GM18505 (cell line): ENCODE measurements at regions not wholly inside any gene's neighbourhood (a gene's known extent, or its start where the extent isn't known, plus 50 kb on each side); places are given as distances from the start of the nearest gene placed in this dataset.

Experiments
- ATAC-seq: cut with Tn5 transposase; IDR thresholded peaks from one replicate; pipeline ENCODE4 v1.9.1; 2021; ENCODE audit not compliant: unreplicated experiment
- POLR2A ChIP-seq: IDR thresholded peaks from 4 replicates; pipeline ENCODE4 v1.6.1; 2011; ENCODE audit warnings: borderline replicate concordance; ENCODE audit not compliant: insufficient read depth, insufficient read length; ENCODE audit errors: extremely low read depth

DNA sequence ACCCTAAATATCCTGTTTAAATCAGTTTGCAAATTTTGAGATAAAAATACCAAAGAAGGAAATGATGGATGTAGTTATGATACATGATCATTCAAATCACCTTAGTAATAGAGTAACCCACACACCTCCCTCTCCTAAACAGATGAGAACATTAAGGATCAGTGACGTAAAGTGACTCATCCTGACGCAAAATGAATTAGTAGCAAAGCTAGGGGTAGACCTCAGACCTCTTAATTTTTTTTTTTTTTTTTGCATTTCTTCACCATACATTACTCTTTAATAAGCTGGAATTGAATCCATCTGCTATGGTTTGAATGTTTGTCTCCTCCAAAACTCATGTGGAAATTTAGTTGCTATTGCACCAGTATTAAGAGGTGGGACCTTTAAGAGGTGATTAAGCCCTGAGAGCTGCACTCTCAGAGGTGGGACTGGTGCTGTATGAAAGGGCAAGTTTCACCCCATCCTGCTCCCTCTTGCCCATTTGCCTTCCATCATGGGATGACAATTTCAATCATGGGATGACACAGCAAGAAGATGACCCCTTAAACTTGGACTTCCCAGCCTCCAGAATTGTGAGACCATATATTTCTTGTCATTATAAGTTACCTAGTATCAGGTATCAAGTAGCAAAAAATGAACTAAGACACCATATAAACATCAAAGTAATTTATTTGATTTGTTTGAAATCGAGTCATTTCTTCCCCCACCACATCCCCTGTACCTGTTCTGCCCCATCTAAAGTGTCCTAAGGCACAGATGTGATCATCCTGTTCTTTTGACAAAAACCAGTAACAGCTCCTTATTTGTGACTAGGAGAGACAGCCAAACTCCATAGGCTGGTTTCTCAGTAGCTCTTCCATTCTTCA lies 114.6 kb upstream of the DUSP10 start:
- no peak for ATAC-seq
- TF ChIP-seq POLR2A = no peak

DNA sequence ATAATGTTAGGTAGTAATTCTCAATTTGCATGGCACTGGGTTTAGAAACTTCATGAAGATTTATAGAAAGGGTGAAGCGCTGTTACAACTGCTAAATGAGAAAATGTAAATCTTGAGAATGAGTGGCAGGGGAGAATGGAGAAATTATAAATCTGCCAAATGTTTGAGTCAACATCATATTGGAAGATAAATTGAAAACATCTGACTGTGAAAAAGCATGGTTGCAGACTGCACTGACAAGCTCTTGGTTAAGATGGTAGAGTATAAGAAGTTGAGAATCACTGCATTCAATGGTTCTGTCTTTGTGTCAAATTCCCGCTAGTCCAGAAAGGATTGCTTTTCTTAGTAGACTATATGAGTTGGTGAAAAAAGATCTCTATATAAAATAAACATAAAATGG lies 113.3 kb upstream of the DUSP10 start:
- TF ChIP-seq POLR2A = no peak

DNA sequence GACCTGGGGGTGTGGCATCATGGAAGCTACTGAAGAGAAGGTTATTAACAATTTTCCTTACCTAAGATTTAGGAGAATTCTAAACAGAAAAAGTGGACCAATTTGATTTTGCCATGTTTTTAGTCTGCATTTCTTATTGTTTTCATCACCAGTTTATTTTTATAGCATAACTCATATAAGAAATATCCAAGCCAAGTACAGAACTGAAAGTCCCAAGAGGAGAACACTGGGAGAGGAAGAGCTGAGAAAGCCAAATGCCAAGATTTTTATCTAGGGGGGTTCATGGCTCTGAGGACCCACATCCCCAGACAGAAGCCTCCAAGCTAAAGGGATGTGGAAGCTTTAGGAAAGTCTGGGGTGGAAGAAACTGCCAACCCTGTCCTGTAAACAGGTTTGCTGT lies 109.4 kb upstream of the DUSP10 start:
- TF ChIP-seq POLR2A = no peak
- no peak for ATAC-seq

More for the DNA sequence above, 113.3 kb upstream of the DUSP10 start:
- ATAC-seq = no peak

DNA sequence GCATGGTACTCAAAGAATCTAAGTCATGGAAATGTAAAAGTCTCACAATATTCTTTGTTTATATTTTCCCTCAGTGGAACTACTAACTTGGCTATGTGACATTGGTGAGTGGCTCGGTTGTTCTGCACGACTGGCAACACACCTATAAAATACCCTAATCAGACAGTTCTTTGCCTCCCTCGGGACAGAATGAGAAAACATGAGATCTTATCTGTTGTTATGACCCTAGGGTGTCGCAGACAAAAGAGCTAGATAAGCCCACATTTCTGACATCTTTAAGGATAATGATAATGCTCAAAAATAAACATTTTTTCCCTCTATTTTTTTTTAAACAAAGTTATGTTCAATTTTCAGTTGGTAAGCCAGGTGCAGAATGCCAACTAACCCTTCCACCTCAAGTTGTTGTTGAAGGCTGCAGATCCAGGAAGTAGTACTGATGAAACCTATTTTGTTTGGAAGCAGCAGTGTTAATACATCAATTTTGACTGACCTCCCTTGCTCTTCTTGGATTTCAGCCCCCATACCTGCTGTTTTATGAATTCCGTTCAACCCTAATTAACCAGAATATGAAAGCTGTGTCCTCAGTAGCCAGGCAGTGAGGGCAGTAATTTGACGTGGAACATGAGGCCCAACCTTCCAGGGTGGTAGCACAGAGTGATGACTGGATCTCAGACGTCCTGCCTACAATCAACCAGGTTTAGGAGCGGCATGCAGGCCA lies 108.7 kb upstream of the DUSP10 start:
- ATAC-seq = no peak
- TF ChIP-seq POLR2A = no peak

DNA sequence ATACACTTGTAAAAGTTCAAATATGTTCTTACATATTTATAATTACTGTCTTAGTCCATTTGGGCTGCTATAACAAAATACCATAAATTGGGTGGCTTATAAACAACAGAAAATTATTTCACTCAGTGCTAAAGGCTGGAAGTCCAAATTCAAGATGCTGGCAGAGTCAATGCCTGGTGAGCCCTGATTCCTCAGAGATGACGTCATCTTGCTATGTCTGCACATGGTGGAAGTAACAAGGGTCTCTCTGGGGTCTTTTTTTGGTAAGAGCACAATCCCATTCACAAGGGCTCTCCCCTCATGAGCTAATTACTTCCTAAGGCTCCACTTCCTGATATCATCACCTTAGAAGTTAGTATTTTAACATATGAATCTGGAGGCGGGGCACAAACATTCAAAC lies 108.0 kb upstream of the DUSP10 start:
- no peak for TF ChIP-seq POLR2A
- no peak for ATAC-seq

DNA sequence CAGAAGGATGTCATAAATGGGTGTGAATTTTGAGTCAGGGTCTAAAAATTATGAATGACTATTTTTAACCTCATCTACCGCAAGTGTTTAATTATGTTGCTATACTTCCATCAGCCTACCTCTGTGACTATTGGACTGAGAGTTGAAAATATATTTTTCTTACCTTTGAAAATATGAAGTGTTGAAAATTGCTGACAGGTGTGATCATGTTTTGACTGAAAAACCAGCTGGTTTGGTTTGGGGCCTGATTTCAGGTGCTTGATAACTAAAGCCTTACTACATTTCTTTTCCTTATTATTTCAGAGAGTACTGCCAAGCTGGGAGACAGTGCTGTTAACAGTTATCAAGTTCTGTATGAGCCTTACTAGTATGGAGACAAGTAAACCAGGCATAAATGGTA lies 107.2 kb upstream of the DUSP10 start:
- no peak for ATAC-seq
- TF ChIP-seq POLR2A = no peak

DNA sequence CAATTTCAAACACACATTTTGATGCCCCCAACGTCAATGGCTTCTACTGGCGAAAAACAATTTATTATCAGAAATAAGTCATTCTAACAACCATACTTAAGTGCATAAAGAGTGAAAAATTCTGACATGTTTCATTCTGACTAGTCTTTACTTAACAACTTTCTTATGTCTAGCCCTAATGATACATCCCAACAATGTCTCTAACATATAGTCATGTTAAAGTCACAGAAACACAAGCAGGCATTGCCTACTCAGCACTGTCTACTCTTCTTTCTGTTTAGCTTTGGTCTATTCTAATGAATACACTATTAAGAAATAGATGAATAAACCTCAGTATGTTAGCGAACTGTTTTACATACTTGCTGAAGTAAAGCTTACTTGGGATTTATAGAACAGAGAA lies 105.8 kb upstream of the DUSP10 start:
- TF ChIP-seq POLR2A = no peak
- no peak for ATAC-seq

DNA sequence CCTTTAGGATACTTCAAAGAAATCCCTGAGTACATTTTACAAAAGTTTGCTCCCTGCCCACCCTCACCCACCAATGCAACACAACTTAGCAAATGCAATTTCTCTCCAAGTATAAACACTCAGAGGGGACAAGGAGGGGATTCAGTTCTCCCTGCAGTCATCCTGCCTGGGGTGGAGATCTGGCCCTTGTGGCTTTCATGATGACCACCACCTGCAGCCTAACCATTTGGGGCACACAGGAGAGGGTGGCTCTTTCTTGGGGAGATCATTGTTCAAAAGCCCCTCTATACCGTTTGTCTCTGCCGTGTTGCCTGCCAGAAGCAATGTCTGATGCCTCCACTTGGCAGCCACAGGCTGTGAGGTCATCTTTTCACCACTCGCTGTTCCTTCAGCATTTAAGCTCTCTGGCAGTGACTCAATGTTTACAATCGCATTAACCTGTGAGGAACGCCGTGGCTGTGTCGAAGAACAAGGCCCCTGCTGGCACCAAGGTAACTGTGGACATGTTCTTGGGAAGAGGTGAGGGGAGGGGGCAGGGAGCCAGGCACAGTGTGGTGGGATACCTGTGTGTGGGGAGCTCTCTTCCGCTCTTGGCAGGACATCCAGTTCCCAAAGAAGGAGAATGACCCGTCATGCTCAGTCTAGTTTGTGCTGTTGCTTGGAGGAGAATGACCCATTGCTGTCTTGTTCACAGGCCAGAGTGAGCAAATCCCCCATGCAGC lies 103.9 kb upstream of the DUSP10 start:
- no peak for TF ChIP-seq POLR2A
- ATAC-seq = no peak

DNA sequence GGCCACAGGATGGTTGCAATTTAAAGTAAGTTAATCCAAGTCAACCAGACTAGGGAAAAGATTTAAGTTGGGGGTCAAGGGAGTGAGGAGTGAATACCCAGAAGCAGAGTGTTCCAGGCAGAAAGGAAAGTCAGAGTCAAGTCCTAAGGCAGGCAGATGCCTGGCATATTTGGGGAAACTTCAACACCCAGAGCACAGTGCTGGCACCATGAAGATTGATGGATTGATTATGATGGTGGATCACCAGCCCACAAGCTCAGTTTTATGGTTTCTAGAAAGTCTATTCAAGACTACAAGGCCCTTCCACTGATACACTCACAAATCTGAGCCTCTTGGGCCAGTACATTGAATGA lies 100.1 kb upstream of the DUSP10 start:
- TF ChIP-seq POLR2A = no peak
- no peak for ATAC-seq

DNA sequence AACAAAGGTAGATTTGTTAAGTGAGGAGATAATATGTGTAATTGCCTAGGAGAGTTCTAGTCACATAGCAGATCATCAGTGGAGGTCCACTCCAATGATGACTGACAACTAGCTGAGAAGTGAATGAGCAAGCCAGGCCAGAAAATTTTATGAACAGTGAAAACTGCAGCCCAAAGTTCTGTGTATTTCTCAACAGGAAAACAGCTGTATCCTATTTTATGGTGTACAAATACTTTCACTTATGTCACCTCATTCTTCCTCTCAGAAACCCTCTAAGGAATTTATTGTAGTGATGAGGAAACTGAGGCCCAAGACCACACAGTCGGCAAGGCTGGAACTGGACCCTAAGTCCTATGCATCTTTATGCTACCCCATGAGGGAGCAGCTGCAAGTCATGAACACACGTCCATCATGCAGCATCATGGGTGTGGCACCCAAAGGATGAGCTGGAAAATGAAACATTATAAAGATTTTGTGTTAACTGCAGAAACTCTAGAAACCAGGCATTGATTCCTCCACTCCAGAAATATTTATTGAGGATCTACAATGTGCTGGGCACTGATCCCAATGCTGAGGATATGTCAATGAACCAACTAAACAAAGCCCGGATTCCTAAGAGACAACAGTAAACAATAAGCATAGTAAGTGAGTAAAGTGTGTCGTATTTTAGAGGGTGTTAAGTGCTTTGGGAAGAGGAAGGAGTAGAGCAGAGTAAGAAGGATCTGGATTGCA lies 99.5 kb upstream of the DUSP10 start:
- TF ChIP-seq POLR2A = no peak
- no peak for ATAC-seq

DNA sequence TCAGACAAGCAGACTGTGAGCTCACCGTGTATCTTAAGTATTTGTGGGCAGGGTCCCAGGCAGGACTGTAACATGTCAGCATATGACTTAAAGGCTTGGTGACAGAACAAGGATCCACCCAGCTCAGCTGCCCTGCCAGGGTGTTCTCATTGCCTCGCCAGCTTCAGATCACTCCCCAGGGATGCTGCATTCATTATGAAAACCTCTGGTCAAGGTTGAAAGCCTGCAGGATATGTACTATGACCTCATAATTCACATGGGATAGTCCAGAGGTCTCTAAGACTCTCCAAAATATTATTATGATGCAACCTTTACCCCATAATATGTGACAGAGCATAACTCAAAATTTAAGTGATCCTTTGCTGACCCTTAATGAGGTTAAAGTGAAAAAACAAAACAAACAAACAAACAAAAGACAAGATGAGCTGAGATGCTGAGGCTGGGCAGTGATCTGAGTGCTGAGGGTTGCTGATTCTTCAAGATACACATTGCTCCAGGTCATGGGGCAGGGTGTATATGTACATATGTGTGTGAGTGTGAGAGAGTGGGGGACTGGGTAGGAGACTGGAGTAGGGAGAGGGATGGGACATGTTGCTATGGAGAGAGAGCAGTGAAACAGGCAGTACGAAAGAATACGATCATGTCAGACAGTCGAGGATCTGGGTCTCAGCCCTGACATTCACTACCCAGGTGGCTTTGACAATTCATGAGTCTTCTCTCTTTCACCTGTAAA lies 98.8 kb upstream of the DUSP10 start:
- peak; percentile 44 for ATAC-seq
- no peak for TF ChIP-seq POLR2A

DNA sequence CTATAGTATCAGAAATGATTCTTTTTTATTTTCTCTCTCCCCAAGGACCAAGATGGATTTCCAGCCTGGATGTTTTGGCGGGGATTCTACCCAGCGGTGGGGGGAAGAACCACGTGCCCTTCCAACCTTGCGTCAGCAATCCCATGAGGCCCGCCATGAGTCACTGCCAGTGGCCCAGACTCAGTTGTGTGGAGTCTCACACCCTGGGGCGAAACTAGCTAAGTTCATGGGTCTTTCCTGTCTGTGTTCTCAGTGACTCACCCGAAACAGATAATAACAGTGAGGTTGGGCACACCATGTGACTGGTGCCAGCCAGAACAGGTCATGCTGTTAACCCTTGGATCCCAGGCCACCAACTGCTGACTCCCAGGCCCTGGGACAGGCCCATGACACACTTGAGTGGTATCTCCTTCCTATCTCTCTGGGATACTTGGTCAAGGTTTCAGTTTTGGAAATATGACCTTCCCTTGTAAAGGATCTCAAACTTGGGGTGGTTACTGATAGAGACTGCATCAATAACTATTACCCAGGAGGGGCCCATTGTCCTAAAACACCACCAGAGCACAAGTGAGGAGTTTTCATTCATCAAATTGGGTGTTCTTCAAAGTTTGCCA lies 98.0 kb upstream of the DUSP10 start:
- peak; percentile 90 for ATAC-seq
- no peak for TF ChIP-seq POLR2A

DNA sequence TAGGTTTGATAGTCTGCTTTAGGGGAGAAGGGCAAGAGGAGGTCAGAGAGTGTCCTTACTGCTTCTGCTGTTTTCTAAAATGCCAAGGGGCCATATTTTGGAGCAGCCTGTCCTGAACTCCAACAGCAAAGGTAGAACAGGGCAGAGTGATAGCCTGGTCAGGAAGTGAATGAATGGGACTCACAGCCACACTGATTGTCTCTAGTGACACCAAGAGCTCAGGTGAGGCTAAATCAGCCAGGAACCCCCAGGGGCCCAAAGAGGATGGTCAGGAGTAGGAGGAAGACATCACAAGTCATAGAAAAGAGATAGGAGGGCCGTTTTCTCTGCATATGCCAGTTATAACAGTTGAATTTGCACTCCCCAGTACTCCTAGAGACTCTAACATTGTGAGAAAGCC lies 97.4 kb upstream of the DUSP10 start:
- TF ChIP-seq POLR2A = no peak
- ATAC-seq = peak; percentile 14

DNA sequence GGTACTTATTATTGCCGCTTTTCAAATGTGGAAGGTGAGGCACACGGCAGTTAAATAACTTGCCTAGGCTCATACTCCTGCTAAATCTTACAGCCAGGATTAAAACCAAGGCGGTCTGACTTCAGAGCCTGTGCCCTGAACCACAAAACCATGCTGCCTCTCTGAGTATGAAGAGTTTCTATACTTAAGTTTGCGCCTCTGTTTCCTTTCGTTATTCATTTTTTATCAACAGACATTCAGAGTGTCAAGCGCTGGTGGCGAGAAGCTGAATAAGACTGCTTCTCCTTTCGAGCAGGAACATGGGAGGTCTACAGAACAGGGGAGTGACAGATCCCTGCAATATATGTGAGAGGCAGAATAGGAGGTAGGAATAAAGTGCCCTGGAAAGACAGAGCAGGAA lies 96.0 kb upstream of the DUSP10 start:
- peak; percentile 42 for ATAC-seq
- no peak for TF ChIP-seq POLR2A
